Cardiac muscle cell (in vitro differentiated cells and primary cell): ENCODE measurements at regions not wholly inside any gene's neighbourhood (a gene's known extent, or its start where the extent isn't known, plus 50 kb on each side); places are given as distances from the start of the nearest gene placed in this dataset.

Experiments
- DNase-seq, 2 donors: peaks; one replicate each; pipeline versions ENCODE4 v3.0.0 to v3.0.0-alpha.2; 2010 to 2017; ENCODE audit warnings: low read depth in 1 of 2, low spot score in 1 of 2
- H3K27ac ChIP-seq: fragments of 200-600 bp; sonication (generic); 2 replicates; pipeline ENCODE4 v1.5.1; 2016
- H3K27me3 ChIP-seq: fragments of 200-600 bp; sonication (generic); 2 replicates; pipeline ENCODE4 v1.6.0; 2016; ENCODE audit warnings: control low read depth
- H3K36me3 ChIP-seq: fragments of 200-600 bp; sonication (generic); 2 replicates; pipeline ENCODE4 v1.5.1; 2016; ENCODE audit warnings: control low read depth
- H3K4me1 ChIP-seq: fragments of 200-600 bp; sonication (generic); 2 replicates; pipeline ENCODE4 v1.8.1; 2017; ENCODE audit warnings: low read depth, mild to moderate bottlenecking, mixed run types
- H3K4me3 ChIP-seq: fragments of 200-600 bp; sonication (generic); 2 replicates; pipeline ENCODE4 v1.5.1; 2016; ENCODE audit warnings: mild to moderate bottlenecking
- H3K9me3 ChIP-seq: fragments of 200-600 bp; sonication (generic); 2 replicates; pipeline ENCODE4 v1.5.1; 2017; ENCODE audit warnings: low read depth, mild to moderate bottlenecking, control low read depth
- TF ChIP-seq, protein P1 (sequence below): IDR thresholded peaks from 2 replicates; pipeline ENCODE4 v1.5.1; 2012; ENCODE audit warnings: low read depth, mild to moderate bottlenecking, low read length

DNA sequence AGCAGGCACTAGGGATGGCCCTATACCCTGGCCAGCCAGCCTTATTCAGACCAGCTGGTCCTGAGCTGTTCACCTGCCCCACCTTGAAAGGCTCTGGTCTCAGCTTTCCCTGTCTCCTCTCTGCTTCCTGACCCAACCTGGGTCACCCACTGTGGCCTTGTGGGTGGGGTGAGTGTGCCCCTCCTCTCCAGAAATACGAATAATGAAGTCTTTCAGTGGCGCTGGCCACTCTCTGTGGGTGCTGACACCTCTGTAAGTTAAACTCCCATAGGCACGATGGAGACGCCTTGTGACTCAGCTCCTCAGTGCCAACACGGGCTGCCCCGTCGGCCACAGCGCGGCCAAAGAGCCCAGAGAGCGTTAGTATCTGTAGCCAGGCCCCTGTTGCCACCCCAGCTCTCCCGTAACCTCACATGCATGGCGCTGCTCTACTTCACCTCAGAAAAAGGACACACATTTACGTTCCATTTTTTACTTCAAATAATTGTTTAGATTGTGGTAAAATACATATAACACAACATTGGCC is 74.6 kb upstream of the SEPTIN5 start:
- Histone ChIP-seq H3K4me3 (no peak overlapping the region), H3K4me1 (no peaks in the 10 kb centered on the region), H3K27me3 (no peaks in the 10 kb centered on the region), H3K9me3 (no peaks in the 10 kb centered on the region), H3K27ac (no peak overlapping the region), H3K36me3 (no peaks in the 10 kb centered on the region)
- no peak for DNase-seq
- TF ChIP-seq, protein P1, sequence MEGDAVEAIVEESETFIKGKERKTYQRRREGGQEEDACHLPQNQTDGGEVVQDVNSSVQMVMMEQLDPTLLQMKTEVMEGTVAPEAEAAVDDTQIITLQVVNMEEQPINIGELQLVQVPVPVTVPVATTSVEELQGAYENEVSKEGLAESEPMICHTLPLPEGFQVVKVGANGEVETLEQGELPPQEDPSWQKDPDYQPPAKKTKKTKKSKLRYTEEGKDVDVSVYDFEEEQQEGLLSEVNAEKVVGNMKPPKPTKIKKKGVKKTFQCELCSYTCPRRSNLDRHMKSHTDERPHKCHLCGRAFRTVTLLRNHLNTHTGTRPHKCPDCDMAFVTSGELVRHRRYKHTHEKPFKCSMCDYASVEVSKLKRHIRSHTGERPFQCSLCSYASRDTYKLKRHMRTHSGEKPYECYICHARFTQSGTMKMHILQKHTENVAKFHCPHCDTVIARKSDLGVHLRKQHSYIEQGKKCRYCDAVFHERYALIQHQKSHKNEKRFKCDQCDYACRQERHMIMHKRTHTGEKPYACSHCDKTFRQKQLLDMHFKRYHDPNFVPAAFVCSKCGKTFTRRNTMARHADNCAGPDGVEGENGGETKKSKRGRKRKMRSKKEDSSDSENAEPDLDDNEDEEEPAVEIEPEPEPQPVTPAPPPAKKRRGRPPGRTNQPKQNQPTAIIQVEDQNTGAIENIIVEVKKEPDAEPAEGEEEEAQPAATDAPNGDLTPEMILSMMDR: no peak

DNA sequence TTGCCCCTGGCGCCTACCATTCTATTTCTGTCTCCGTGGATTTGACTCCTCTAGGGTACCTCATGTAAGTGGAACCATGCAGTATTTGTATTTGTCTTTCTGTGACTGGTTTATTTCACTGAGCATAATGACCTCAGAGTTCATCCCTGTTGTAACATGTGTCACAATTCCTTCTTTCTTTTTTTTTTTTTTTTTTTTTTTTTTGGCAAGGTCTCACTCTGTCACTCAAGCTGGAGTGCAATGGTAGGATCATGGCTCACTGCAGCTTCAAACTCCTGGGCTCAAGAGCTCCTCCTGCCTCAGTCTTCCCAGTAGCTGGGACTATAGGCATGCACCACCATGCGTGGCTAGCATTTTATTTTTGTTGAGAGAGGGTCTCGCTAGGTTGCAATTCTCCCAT is 74.0 kb upstream of the SEPTIN5 start:
- Histone ChIP-seq H3K4me3 (no peak overlapping the region), H3K36me3 (no peaks in the 10 kb centered on the region), H3K4me1 (no peaks in the 10 kb centered on the region), H3K27ac (no peak overlapping the region), H3K27me3 (no peaks in the 10 kb centered on the region), H3K9me3 (no peaks in the 10 kb centered on the region)
- TF ChIP-seq, protein P1: no peak
- no peak for DNase-seq

DNA sequence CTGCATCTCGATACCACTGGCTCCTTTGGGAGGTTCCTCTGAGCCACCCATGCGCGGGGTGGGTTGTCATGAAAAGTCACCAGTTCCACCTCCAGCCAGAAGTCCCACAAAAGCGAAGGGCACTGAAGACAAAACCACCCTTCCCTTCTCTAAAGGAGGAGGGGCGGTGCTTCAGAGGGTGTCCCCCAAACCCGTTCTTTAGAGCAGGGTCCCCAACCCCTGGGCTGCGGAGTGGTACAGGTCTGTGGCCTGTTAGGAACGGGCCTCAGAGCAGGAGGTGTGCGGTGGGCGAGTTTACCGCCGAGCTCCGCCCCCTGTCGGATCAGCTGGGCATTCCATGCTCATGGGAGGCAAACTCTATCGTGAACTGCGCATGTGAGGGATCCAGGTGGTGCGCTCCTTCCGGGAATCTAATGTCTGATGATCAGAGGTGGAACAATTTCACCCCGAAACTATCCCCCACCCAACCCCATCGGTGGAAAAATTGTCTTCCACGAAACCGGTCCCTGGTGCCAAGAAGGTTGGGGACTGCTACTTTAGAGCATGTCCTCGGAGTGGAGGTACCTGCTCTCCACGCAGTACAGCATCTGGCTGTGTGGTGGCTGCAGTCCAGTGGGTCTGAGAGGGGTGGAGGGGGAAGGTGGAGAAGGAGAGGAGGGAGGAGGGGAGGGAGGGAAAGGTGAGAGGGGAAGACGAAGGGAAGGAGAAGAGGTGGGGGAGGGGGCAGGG is 72.9 kb upstream of the SEPTIN5 start:
- H3K27ac ChIP-seq: no peak overlapping the region
- H3K36me3 ChIP-seq: no peaks in the 10 kb centered on the region
- H3K4me3 ChIP-seq: no peak overlapping the region
- H3K4me1 ChIP-seq: no peaks in the 10 kb centered on the region
- H3K9me3 ChIP-seq: no peaks in the 10 kb centered on the region
- DNase-seq: peak; percentile 32 to 72
- no peaks in the 10 kb centered on the region for H3K27me3 ChIP-seq
- TF ChIP-seq, protein P1: peak; percentile 53

GRCh38 chr22:19641983-19642451 is 72.3 kb upstream of the SEPTIN5 start:
- no peaks in the 10 kb centered on the region for H3K4me1 ChIP-seq
- no peak overlapping the region for H3K27ac ChIP-seq
- no peak for DNase-seq
- no peaks in the 10 kb centered on the region for H3K9me3 ChIP-seq
- TF ChIP-seq, protein P1: no peak
- no peaks in the 10 kb centered on the region for H3K36me3 ChIP-seq
- no peaks in the 10 kb centered on the region for H3K27me3 ChIP-seq
- no peak overlapping the region for H3K4me3 ChIP-seq

DNA sequence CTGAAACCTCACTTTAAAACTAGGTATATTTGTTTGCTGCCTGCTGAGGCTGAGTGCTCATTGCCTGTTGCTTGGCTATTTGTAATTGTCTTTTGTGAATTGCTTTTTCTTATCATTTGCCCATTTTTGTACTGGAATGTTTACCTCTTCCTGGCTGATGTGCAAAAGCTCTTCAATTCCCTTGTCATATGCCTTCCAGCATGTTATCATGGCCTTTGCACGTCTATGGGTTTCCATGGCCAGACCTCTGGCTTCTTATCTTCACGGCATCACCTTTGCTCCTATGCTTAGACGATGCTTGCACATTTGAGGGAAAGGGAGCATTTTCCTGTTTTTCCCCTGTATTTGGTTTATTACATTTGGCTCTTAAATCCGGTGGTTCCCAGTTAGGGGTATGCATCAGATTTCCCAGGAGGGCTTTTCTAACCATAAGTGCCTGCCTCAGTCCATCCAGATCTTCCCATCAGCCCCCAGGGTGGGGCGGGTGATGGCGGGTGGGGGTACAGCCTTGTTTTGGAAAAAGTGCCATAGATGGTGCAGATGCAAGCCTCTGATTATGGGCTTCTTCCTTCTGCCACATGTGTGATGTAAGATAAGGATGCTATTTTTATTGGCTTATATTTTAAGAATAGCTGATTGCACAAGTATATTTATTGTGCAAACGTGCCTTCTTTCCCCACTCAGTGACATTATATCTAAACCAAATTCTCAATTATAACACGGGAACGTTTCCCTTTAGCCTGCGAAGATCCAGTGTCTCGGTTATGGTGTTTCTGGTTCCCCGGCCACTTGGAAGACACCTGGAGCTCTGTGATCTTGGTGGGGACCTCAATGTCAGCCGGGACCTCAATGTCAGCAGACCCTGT is 70.6 kb upstream of the SEPTIN5 start:
- Histone ChIP-seq H3K9me3 (no peaks in the 10 kb centered on the region), H3K4me1 (no peaks in the 10 kb centered on the region), H3K36me3 (no peaks in the 10 kb centered on the region), H3K4me3 (no peak overlapping the region), H3K27me3 (no peaks in the 10 kb centered on the region), H3K27ac (no peak overlapping the region)
- DNase-seq: peak in 1 of 2 donors; percentile 13
- TF ChIP-seq, protein P1: no peak
